GM21737 (cell line): ENCODE measurements at regions not wholly inside any gene's neighbourhood (a gene's known extent, or its start where the extent isn't known, plus 50 kb on each side); places are given as distances from the start of the nearest gene placed in this dataset.
"Not testable (repeated sequence)": the region's sequence is repeated elsewhere in the genome, so short reads cannot be mapped to it uniquely, and the experiment has no call there.

Experiments used
- ATAC-seq: cut with Tn5 transposase; IDR thresholded peaks from one replicate; pipeline ENCODE4 v1.9.1; 2021; ENCODE audit warnings: mild to moderate bottlenecking, moderate library complexity; ENCODE audit not compliant: unreplicated experiment

DNA sequence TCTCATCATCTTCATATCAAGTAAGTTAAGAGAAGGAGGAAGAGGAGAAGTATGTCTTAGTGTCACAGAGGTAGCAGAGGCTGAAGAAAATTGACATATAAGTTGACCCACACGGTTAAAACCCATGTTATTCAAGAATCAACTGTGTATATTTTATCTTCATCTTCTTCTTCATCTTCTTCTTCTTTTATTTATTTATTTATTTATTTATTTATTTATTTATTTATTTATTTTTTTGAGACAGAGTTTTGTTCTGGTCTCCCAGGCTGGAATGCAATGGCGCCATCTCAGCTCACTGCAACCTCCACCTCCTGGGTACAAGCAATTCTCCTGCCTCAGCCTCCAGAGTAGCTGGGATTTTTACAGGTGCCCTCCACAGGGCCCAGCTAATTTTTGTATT lies 1242.3 kb upstream of the RAG2 start:
- not testable (repeated sequence) for ATAC-seq

DNA sequence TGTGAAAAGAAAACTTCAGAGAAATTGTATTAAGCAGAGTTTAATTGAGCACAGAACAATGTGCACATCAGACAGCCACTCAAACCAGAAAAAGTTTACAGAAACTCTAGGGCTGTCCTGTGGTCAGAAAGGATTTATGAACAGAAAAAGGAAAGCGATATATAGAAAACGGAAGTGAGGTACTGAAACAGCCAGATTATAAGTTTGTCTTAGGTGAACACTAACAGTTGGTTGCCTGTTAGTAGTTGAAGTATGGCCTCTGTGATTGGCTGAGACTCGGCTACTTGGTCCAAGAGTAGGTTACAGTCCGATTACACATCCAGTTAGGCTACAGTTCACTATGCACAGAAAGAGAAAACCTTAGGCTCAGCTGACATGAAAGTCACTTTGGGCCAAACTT lies 1232.5 kb upstream of the RAG2 start:
- no peak for ATAC-seq

DNA sequence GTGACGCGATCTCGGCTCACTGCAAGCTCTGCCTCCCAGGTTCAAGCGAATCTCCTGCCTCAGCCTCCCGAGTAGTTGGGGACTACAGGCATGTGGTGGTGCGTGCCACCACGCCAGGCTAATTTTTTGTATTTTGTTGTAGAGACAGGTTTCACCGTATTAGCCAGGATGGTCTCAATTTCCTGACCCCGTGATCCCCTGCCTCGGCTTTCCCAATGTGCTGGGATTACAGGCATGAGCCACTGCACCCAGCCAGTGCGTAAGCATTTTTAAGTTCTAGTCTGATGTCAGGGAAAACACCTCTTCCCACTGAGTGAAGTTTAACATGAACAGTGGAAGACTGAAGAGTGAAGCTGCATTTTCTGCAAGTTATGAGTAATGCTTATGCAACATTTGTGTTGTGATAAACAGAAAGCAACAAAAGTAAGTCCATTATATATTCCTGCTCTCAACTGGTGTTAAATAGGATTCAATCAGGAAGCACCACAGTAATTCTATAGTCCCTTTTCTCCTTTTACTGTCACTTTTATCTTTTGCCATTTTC lies 1219.8 kb upstream of the RAG2 start:
- no peak for ATAC-seq

DNA sequence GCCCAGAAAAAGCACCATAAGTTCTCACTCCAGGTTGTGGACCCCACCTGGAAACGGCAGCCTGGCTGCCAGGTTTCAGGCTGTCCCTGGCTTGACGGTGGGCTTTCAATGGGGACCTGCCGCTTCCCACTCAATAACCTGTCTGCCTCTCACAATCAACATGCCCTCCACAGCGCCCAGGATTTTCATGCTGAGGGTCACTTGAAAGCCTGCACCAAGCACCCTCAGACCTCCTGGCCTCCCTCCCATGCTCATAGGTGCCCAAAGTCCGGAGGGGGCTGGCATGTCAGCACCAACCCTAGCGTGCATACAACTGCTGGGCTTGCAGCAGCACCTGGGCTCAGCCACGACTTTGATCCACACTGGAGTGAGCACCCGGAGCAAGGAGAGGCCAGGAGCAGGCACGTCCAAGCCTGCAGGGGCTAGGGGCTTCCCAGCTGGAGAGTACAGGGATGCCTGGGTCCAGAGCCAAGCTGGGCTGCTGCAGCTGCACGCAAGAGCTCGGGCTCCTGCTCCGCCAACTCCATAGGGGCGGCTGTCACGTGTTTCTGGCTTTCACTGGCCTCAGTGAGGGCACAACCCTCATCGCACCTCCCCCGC lies 1214.3 kb upstream of the RAG2 start:
- ATAC-seq, result no peak

DNA sequence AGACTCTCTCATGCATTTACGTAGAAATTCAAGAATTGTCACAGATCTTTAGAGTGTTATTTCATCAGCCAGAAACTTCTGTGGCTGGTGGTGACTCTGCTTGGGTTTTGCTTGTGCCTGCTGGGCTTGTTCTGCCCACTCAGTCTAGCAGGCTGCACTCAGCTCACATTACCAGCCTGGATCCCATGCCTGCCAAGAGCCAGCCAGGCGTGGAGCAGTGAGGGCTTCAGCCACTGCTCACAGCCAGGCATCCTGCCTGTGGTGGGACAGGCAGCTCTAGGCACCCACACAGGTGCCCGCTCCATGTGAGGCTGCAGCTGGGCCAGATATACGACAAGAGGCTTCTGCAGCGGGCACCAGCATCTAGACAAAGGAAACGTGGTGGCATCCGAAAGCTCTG lies 1213.3 kb upstream of the RAG2 start:
- ATAC-seq, result no peak

DNA sequence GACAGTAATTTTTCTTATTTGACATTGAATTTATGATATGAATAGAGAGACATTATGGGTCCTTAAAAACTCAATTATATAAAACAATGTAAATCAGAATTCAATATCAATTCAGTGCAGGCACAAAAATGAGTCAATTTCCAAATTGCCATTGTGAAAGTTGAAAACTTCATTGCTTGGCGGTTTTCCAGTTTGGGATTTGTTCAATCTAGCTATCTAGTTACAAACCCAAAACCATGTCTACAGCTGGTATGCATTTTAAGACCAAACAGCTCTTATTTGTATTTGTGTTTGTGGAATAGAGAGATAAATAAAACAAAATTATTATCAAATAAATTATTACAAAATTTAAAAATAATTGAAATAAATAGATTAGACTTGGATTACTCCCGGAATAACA lies 1206.6 kb upstream of the RAG2 start:
- no peak for ATAC-seq

DNA sequence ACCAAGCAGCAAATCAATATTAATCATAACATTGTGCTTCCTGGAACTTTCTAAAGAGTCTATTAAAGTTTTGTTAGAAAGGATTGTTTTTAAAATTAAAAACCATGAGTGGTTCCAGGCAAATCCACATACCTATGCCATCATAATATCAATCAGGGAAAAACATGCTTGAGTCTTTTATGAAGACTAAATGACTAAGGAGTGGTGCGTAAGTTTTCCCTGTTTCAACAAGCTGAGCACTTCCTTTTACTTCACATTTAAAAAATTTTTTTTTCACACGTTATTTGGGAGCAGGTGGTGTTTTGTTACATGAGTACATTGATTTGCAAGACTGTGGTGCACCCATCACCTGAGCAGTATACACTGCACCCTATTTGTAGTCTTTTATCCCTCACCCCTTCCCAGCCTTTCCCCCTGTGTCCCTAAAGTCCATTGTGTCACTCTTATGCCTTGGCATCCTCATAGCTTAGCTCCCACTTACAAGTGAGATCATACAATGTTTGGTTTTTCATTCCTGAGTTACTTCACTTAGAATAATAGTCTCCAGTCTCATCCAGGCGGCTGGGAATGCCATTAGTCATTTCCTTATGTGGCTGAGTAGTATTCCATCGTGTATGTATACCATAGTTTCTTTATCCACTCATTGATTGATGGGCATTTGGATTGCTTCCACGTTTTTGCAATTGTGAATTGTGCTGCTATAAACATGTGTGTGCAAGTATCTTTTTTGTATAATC lies 1190.3 kb upstream of the RAG2 start:
- no peak for ATAC-seq

DNA sequence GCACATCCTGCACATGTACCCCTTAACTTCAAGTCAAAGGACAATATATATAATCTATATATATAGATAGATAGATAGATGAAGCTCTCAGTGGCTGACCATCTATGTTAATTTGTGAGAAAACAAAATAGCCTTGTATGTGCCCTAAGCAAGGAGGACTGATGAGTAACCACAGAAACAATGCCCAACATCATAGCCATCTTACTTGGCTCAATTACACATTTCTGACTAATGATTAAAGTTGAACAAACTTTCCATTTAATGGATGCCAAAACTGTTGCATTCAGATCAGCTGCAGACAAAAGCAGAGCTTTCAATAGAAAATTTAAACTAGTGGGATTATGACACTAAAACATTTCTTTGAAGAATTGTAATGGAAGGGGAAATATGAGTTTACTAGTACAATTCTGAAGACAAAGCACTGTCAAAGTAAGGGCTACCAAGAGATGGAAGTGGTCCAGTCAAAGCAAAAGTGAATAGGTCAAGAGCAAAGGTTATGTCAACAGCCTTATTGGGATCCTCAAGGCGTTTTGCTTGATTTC lies 1188.2 kb upstream of the RAG2 start:
- no peak for ATAC-seq

DNA sequence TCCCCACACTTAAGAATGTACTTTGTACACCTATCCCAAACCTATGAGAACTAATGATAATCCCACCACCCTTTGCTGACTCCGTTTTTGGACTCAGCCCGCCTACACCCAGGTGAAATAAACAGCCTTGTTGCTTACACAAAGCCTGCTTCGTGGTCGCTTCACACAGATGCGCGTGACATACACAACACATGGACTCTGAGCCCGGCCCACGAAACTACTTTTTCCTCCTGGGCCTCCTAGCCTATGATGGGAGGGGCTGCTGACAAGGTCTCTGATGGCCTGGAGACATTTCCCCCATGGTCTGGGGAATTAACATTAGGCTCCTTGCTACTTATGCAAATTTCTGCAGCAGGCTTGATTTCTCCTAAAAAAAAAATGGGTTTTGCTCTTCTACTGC lies 1176.4 kb upstream of the RAG2 start:
- no peak for ATAC-seq

DNA sequence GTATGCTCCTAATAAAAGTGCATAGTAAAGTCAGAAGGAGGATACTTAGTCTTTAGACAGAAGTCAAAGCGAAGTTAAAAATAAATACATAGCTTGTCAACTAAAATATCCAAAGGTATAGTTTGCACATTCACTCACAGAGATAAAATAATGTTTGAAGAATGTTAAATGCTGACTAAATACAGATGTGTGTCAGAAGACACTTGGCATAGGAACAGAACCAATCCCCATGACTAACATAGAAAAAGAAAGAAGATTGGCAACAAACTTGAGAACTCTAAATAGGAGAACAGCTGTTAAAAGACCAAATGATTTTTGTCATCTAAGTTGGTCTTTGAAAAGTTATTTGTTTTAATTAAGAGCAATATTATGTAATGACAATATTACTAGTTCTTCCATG lies 1172.1 kb upstream of the RAG2 start:
- ATAC-seq, result no peak

DNA sequence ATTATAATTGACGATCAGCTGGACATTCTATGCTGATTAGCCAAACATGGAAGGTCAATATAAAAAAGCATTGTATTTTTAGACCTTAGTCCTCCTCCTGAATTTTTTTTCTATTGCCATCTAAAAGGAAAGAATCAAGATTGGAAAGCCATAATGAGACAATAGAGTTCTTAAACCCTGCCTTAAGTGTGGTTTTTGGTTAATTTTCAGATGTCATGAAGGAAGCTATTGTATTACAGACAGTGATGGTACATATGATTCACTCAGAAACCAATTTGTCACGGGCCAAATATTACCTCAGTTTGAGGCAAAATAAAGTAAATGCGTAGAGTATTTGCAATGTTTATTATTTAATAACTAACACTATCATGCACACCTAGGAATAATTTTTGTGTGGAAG lies 1164.0 kb upstream of the RAG2 start:
- no peak for ATAC-seq

DNA sequence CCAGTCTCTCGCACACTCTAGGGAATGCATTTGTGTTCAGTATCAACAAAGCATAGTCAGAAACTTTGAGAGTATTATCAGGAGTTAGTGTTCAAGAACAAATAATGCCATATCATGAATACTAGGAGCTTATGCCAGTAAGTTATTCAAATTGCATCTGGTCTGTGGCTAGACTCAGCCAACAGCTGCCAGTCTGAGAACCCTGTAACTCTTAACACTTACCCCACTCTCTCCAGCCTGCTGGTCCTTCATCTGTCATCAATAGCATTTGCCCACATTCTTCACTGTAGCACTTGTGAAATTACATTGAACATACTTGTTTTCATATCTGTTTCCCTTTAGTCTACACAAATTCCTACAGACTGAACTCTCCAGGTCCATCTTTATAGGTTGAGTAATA lies 1157.5 kb upstream of the RAG2 start:
- ATAC-seq, result no peak

DNA sequence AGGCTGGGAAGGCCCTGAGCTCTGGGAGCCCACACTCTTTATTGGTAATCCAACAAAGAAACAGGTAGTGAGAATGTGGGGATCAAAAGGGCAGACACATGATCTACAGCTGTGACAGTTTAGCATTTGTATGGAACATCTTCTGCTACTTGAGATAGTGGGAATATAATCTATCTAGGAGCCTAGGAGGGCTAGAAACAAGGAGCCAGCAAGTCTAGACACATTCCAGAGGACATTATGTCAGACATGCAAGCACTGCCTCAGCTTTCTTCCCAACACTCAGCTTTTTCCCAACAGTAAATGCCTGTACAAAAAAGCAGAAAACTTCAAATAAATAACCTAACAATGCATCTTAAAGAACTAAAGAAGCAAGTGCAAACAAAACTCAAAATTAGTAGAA lies 1150.6 kb upstream of the RAG2 start:
- no peak for ATAC-seq

DNA sequence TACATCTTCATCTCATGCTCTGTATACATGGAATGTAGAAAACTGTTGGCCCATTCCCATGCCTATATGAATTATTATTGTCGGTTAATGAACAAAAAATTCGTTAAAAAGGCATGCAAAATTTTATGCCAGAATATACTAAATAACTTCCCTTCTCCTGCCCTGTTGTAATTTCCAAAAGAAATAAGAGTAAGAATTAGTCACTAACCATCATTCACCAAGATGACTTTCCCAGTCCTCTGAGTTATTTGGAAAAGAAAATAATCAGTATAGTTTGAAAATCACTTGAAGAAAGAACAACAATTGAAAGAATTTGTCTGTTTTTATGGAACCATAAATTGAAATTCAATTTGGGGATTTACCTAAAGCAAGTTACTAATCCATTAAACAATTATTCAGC lies 1149.1 kb upstream of the RAG2 start:
- ATAC-seq, result no peak

DNA sequence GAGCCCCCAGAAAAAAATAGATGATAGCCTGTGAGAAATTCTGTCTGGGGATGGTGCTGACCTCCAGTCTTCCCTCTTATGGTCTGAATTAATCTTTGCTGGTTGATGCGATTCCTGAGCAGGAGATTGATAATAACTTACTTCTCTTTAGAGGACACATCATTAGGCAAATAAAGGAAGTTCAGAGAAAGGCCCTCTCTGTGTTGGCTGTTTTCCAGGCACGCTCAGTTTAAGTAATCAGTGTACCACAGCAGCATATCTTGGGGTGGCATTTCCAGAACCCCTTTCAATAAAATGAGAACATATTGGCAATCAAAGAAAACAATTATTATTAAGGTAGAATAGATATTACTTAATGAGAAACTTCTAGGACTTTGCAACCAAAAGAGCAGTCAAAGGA lies 1129.3 kb upstream of the RAG2 start:
- ATAC-seq, result no peak

DNA sequence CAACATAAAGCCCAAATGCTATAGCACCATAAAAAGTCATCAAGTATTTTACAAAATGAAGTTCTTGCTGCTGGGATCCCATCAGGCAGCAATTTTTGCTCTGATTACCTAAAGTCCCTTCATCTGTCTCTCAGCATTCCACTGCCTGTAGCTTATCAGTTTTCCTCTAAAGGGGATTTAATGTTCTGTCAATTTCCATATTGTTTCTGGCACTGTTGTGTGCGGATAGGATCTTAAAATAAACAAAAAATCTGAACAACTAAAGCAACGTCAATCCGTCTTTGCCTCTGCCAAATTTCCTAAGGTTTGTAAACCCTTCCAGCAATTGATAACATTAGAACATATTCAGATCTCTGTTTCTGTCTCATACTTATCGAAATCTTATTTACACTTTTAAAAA lies 1126.3 kb upstream of the RAG2 start:
- no peak for ATAC-seq

DNA sequence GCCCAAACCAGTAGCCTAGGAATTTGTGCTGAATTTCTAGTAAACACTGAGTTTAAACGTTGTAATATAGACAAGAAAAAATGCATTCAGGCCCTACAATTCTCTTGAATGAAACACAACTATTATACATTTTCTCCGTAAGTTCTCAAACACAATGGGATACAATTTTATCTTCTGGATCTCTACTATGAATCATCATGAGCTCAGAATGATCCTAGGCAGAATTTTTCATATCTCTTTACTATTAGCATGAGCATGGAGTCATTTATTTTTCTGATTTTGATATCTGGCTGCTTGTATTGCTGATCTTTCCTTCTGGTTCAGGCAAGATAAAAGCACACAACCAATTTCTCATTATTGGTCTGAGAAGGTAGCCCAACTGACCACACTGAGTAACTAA lies 1123.4 kb upstream of the RAG2 start:
- ATAC-seq, result no peak

DNA sequence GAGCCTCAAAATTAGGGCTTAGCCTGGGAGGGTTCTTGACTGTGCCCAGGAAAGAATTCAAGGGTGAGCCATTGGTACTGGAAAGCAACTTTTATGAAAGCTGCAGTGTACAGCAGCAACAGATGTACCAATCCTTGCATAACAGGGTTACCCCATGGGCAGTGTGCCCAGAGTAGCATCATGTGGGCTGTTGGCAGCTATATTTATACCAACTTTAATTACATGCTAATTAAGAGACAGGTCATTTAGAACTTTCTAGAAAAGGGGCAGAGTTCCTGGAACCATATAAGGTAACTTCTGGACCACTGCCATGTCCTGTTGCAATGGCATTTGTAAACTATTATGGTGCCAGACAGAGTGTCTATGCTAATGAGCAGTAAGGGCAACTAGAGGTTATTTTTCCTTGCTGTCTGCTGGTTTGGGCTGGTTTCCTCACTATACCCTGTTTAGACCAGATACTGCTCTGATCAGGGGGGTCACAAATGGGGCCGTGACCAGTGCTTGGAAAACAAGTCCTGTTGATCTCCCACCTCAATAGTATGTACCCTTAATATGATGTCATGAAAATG lies 1120.5 kb upstream of the RAG2 start:
- ATAC-seq, result no peak

DNA sequence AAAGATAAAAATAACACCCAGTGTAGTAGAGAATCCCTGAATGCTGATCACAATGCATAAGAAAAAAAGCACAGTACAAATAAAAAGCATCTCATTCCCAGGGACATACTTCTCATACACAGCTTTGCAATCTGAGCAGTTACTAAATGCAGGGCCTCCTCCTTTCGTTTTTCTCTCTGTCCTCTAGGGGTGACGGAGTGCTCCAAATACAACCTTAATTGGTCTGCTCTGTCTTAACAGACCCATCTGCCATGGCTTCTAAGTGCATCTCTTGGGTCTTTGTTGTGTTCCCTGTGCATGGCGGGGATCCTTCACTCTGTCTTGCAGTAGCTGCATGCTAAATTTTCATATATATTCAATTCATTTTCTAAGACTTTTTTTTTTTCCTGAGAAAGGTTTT lies 1114.2 kb upstream of the RAG2 start:
- ATAC-seq, result no peak

DNA sequence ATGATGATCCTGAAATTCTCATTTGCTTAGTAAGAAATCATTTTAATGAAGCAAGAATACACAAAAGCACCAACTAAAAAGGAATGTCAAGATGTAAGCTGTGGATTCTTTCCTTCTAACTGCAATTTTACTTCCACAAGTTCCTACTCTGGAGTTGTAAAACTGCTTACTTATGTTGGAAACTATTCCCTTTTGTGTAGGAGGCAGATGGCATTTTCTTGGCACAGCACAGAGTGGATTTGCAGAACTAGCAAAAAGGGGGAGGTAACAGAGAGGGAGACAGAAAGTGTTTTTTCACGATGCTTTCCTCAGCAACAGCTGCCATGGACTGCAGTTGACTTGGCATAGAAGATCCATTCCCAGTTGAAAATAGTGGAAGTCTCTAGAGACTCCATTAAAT lies 1112.0 kb upstream of the RAG2 start:
- ATAC-seq, result no peak

DNA sequence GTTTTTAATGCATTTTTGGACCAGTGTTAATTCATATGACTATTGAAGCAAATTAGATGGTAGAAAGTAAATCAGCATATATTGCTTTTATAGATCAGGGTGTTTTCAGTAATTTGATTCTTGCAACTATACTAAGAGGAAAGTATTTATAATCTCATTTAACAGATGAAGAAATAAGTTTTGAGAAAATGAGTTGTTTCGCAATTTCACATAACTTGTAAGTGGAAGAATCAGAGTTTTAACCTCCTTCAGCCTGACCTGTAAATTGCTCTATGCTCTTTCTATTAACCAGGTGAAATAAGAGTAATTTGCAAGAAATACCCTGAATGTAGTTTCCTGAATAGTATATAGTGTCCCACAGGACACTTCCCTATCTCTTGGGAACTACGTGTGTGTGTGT lies 1106.8 kb upstream of the RAG2 start:
- no peak for ATAC-seq

DNA sequence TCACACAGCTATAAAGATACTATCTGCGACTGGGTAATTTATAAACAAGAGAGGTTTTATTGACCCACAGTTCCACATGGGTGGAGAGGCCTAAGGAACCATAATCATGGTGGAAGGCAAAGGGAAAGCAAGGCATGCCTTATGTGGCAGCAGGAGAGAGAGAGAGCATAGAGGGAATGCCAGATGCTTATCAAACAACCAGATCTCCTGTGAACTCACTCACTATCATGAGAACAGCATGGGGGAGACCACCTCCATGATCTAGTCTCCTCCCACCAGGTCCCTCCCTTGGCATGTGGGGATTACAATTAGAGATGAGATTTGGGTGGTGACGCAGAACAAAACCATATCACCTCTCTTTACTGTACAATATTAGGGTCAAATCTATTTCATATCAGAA lies 1101.6 kb upstream of the RAG2 start:
- no peak for ATAC-seq
